Stimulated activated naive CD8-positive, alpha-beta T cell treated with anti-CD3 and anti-CD28 coated beads, Interleukin-15, Interleukin-2, amounts not matched to agents 100 ng/mL and 50 ng/mL, for 24 hours (primary cell): ENCODE measurements at regions not wholly inside any gene's neighbourhood (a gene's known extent, or its start where the extent isn't known, plus 50 kb on each side); places are given as distances from the start of the nearest gene placed in this dataset.

Source experiments
- H3K27ac Mint-ChIP-seq: one replicate; pipeline ENCODE4 v1.8.0; 2021; ENCODE audit warnings: mild to moderate bottlenecking, mixed read lengths
- H3K27me3 Mint-ChIP-seq: one replicate; pipeline ENCODE4 v1.8.0; 2021; ENCODE audit warnings: mixed read lengths
- H3K36me3 Mint-ChIP-seq: one replicate; pipeline ENCODE4 v1.8.0; 2021; ENCODE audit warnings: low read depth, mixed read lengths
- H3K4me1 Mint-ChIP-seq: one replicate; pipeline ENCODE4 v1.8.0; 2021; ENCODE audit warnings: low read depth, mixed read lengths
- H3K4me3 Mint-ChIP-seq: one replicate; pipeline ENCODE4 v1.8.0; 2021; ENCODE audit warnings: mild to moderate bottlenecking, mixed read lengths
- H3K9me3 Mint-ChIP-seq: one replicate; pipeline ENCODE4 v1.8.0; 2021; ENCODE audit warnings: mixed read lengths

DNA sequence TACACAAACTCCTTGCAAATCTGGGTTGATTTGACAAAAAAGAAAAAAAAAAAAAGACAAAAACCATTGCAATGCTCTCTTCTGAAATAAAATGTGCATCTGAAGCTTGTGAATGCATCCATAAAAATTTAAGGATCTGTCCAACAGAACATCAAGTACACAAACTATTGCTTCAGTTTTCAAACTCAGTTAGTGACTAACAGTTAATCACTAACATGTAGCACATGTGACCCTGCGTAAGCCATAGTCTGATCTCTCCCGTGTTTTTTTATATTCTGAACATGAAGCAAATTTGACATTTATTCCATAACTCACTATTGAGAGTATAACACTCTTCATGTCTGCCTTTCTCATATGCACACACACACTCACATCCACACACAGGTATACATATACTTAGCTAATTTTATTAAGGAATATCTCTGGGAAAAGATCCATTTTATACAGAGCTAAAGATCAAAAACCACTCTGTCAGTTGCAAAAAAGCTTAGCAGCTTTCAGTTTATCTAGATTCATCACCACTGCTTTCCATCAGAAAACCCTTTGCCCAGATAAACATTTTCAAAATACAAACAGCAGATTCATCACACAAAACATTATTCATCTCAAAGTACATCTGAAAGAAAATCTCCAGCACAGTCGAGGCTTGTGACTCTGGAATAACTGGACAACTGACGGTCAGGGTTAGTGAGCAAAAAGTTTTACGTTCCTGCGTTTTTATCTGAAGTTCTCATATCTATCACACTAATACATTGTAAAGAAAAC lies 1000.4 kb upstream of the ACVR2A start:
- Mint-ChIP-seq H3K4me3 (no peak overlapping the region), H3K27ac (no peak overlapping the region), H3K9me3 (no peaks in the 10 kb centered on the region), H3K36me3 (no peaks in the 10 kb centered on the region), H3K4me1 (no peaks in the 10 kb centered on the region), H3K27me3 (no peaks in the 10 kb centered on the region)

DNA sequence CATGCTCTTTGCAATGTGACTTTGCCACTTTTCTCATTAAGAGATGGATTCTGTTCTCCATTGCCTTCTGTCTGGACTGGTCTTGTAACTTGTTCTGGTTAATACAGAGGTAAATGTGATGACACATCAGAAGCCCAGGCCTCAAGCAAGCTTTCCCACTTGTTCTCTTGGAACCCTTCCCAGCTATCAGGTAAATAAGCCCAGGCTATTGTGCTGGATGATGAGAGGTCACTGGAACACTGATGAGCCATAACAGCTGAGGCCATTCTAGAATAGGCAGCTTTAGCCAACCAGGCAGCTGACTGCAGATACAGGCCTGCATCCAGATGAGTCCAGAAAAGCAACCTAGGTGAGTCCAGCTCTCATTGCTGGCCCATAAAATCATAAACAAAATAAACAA lies 1007.0 kb upstream of the ACVR2A start:
- Mint-ChIP-seq H3K4me1 (no peaks in the 10 kb centered on the region), H3K4me3 (no peak overlapping the region), H3K9me3 (no peaks in the 10 kb centered on the region), H3K27me3 (no peaks in the 10 kb centered on the region), H3K36me3 (no peaks in the 10 kb centered on the region), H3K27ac (no peak overlapping the region)

DNA sequence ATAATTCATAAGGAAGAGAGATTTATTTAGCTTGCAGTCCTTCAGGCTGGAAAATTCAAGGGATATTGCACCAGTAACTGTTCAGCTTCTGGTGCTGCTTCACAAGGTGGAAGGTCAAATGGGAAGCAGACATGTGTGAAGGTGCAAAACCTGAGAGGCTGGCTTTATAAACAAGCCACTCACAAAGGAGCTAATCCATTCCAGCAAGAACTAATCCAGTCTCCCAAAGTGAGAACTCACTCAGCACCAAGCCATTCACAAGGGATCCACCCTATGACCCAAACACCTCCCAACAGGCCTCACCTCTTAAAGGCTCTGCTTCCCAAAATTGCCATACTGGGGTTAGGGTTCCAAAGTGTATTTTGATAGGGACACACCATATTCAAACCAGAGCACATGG lies 1018.4 kb upstream of the ACVR2A start:
- no peak overlapping the region for H3K27ac Mint-ChIP-seq

DNA sequence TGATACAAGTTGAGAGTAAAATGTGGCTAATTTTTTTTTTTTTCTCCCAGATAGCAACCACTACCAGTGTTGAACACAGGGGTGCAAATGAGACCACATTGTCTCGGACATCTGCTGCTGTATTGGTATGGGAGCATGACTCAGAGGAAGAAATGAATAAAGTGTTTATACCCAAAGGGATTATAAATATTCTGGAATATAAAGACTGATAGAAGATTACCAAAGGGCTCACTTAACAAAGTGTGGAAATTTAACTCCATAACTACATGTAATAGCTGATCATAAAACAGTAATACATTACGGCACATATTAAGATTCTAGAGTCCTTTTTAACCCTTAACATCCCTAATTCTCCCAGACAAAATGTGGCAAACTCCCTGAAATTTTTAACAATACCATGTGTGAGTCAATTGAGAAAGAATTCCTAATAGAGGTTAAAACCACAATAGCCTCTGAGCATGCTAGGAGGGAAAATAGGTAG lies 1023.0 kb upstream of the ACVR2A start:
- no peak overlapping the region for H3K4me3 Mint-ChIP-seq
- no peaks in the 10 kb centered on the region for H3K9me3 Mint-ChIP-seq
- no peak overlapping the region for H3K27ac Mint-ChIP-seq
- H3K36me3 Mint-ChIP-seq: no peaks in the 10 kb centered on the region
- H3K4me1 Mint-ChIP-seq: no peaks in the 10 kb centered on the region
- H3K27me3 Mint-ChIP-seq: no peaks in the 10 kb centered on the region

More for the DNA sequence above, 1018.4 kb upstream of the ACVR2A start:
- Mint-ChIP-seq H3K4me1 (no peaks in the 10 kb centered on the region), H3K9me3 (no peaks in the 10 kb centered on the region), H3K27me3 (no peaks in the 10 kb centered on the region), H3K36me3 (no peaks in the 10 kb centered on the region), H3K4me3 (no peak overlapping the region)

DNA sequence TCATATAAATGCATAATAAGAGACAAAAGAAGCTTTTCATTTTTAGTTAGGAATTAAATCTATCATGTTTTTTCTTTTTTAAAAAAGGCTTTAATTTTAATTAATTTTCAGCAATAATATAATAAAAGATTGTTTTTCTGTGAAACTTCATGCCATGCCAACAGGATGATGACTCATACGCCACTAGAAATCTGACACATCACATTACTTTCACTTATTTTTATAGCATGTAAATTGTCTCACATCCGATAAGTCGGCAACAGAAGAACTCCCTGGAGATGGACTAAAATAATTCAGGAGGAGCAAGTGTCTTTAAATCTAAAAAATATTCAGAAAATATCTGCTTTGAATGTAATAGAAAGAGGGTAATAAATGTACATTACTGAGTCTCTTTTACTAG lies 1024.2 kb upstream of the ACVR2A start:
- no peaks in the 10 kb centered on the region for H3K36me3 Mint-ChIP-seq
- no peaks in the 10 kb centered on the region for H3K4me1 Mint-ChIP-seq
- H3K9me3 Mint-ChIP-seq: no peaks in the 10 kb centered on the region
- H3K27me3 Mint-ChIP-seq: no peaks in the 10 kb centered on the region
- no peak overlapping the region for H3K27ac Mint-ChIP-seq
- no peak overlapping the region for H3K4me3 Mint-ChIP-seq

DNA sequence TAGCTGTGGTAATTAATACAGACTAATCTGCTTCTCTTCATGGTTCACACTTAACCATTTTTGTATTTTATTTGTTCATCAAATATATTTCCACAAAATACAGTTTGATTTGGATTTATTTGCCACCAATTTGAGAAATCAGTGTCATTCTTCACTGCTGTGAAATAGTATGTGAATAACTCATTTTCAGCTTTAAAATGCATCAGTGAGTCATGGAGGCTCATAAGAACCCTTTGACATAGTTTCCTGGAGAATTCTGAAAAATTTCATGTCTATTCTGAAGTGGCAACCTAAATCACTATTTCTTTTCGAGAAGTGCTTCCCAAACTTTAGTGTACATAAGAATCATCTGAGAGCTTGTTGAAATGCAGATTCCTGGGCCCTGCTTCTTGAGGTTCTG lies 1026.7 kb upstream of the ACVR2A start:
- Mint-ChIP-seq H3K4me3 (no peak overlapping the region), H3K27ac (no peak overlapping the region), H3K4me1 (no peaks in the 10 kb centered on the region), H3K9me3 (no peaks in the 10 kb centered on the region), H3K27me3 (no peaks in the 10 kb centered on the region), H3K36me3 (no peaks in the 10 kb centered on the region)

DNA sequence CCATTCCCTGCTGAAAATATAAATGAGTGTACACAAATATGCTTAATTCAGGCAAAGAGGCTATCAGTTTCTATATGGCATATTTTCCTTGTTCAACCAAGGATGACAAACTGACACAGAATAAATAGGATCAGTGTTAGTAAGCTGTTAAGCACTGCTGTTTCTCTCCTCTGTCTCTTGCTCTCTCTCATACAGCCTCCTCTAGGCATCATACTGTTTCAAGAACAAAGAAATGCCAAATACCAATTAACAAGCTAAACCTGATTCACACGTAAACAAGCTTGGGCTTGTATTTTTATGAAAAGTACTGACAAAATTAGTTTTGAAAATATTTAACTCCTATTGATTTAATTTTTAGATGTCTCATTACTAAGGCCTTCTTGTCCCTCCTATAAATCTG lies 1027.2 kb upstream of the ACVR2A start:
- Mint-ChIP-seq H3K27me3 (no peaks in the 10 kb centered on the region), H3K9me3 (no peaks in the 10 kb centered on the region), H3K36me3 (no peaks in the 10 kb centered on the region), H3K4me1 (no peaks in the 10 kb centered on the region), H3K4me3 (no peak overlapping the region), H3K27ac (no peak overlapping the region)

DNA sequence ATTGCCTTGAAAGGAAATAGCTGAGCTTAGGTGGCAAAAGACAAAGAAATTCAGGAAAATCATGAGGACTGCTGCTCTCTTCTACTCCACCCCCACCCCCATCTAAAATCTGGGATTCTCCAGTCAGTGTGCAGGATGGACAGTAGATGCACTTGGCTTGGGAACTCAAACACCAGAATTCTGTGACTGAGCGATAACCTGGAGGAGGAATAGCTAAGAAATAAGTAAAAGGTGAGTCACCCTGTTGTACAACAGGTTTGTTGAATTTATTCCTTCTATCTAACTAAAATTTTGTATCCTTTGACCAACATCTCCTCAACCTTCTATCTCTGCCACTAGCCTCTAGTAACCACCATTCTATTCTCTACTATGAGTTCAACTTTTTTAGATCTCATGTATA lies 1029.9 kb upstream of the ACVR2A start:
- H3K36me3 Mint-ChIP-seq: no peaks in the 10 kb centered on the region
- H3K4me1 Mint-ChIP-seq: no peaks in the 10 kb centered on the region
- H3K27me3 Mint-ChIP-seq: no peaks in the 10 kb centered on the region
- peaks cover 10% of the 10 kb centered on the region for H3K9me3 Mint-ChIP-seq
- H3K27ac Mint-ChIP-seq: no peak overlapping the region
- H3K4me3 Mint-ChIP-seq: no peak overlapping the region

DNA sequence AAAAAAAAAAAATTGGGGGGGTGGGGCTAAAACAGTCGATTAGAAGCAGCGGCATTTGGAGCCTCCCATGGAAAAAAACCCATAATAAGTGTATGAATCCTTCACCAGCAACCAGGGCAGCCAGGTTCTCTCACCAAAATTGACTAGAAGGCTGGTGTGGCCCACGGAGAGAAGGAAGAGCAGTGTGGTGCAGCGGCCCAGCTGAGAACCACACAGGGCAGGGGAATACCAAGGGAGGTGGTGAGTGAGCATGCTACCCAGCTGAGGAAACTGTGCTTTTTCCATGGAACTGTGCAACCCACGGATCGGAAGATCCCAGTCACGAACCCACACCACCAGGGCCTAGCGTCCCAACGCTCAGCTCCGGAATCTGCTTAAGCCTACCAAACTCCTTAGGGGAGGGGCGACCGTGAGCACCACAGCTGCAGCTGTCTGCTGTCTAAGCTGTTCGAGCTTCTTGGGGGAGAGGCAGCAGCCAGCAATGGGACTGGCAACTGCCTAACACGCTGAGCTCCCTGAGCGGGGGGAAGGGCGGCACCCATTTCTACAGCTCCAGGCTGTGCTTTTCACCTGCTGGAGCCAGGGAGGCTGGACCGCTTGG lies 1037.2 kb upstream of the ACVR2A start:
- Mint-ChIP-seq H3K4me3 (no peak overlapping the region), H3K4me1 (no peaks in the 10 kb centered on the region), H3K36me3 (no peaks in the 10 kb centered on the region), H3K9me3 (peaks cover 15% of the 10 kb centered on the region), H3K27ac (no peak overlapping the region), H3K27me3 (no peaks in the 10 kb centered on the region)

DNA sequence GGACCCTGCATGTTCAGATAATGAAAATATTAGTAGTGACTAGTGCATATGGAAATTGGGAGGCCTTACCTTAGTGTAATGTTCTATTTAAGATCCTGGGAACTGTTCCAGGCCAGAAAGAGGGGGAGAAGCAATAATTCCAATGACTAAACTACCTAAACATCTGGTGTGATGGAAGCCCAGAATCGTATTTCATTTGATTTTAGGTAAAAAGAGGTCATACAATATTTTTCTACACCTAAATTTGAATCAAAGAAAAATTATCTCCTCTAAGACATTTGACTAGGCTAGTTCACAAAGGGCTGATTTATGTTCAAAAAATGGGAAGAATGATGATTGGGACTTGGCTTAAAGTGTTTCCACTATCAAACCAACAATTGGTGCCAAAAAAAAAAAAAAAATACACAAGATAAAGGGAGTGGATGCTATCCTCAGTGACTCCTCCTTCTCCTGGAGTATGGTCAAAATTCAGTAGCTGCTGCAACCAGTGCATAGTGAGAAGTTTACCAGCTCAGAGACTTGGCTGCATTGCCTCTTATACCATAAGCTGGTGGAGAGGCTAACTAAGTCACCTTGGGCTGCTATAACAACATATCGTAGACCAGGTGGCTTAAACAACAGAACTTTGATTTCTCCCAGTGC lies 1038.3 kb upstream of the ACVR2A start:
- Mint-ChIP-seq H3K4me3 (no peak overlapping the region), H3K4me1 (no peaks in the 10 kb centered on the region), H3K36me3 (no peaks in the 10 kb centered on the region), H3K27ac (no peak overlapping the region), H3K9me3 (peaks cover 9% of the 10 kb centered on the region), H3K27me3 (no peaks in the 10 kb centered on the region)

DNA sequence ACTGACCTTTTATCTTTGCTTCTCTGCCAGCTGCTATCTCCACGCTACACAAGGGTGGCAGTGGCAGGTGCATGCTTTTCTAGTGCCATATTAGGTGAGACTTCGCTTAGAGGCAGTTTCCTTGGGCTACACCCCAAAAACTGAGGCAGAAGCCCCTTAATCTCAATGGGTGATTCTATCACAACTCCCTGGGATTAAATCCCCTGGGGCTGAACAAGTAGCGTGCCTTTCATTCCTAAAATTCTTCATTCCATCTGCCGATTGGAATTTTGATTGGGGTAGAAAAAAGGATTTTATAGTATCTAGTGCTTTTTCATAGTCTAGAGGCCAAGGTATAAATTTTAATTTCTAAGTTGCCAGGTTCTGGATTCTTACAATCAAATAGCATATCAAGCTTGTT lies 1040.5 kb upstream of the ACVR2A start:
- H3K4me3 Mint-ChIP-seq: no peak overlapping the region
- no peaks in the 10 kb centered on the region for H3K4me1 Mint-ChIP-seq
- H3K9me3 Mint-ChIP-seq: peaks cover 4% of the 10 kb centered on the region
- H3K27me3 Mint-ChIP-seq: no peaks in the 10 kb centered on the region
- H3K36me3 Mint-ChIP-seq: no peaks in the 10 kb centered on the region
- no peak overlapping the region for H3K27ac Mint-ChIP-seq

DNA sequence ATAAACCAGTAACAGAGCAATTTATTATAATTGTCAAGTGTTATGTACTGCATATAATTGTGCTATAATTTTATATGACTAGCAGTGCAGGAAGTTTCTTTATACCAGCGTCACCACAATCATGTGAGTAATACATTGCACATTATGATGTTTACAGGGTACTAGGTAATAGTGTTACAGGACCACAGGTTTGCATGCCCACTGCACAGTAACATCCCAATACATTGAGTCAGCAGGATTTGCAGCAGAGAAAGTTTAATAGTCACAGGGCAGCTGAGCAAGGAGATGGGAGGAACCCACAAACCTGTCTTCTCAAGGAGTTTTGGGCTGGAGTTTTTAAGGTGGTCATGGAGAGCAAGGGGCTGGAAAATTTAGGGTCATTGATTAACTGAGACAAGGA lies 1042.9 kb upstream of the ACVR2A start:
- Mint-ChIP-seq H3K36me3 (no peaks in the 10 kb centered on the region), H3K27ac (no peak overlapping the region), H3K4me1 (no peaks in the 10 kb centered on the region), H3K4me3 (no peak overlapping the region), H3K27me3 (no peaks in the 10 kb centered on the region), H3K9me3 (peaks cover 4% of the 10 kb centered on the region)

DNA sequence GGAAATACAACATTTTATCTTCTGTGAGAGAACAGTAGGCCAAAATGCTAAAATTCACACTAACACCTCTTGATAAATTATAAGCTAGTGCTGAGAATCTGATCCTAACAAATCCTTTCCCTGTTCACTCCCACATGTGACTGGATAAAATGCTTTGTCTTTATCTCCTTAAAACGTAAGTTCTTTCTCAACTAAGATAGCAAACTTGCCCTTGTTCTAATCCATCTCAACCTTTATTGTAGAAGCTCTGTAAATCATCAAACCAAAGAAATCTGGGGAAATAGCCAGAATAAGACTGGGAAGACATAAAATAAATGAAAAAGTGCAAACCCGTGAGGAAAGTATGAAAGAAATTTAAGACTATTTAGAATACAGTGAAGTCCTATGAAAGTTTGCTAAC lies 1058.4 kb upstream of the ACVR2A start:
- Mint-ChIP-seq H3K27ac (no peak overlapping the region), H3K9me3 (peaks cover 16% of the 10 kb centered on the region), H3K27me3 (no peaks in the 10 kb centered on the region), H3K4me1 (no peaks in the 10 kb centered on the region), H3K36me3 (no peaks in the 10 kb centered on the region), H3K4me3 (no peak overlapping the region)

DNA sequence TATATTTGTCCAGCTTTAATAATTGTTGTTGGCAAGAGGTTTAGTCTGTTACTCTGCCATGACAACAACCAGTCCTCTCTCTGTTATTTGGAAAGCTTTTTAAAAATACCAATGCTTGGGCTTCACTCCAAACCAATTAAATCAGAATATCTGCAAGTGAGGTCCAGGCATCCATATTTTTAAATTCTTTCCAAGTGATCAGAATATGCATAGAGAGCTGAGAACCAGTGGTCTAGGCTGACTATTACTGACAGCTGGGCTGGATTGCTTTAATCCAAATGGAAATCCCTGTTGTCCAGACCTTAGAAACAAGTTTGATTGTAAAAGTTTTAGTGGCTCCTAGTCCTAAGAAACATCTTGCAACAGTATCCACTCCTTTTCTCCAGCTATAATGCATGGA lies 1059.7 kb upstream of the ACVR2A start:
- no peaks in the 10 kb centered on the region for H3K36me3 Mint-ChIP-seq
- no peak overlapping the region for H3K27ac Mint-ChIP-seq
- H3K4me3 Mint-ChIP-seq: no peak overlapping the region
- no peaks in the 10 kb centered on the region for H3K4me1 Mint-ChIP-seq
- no peaks in the 10 kb centered on the region for H3K27me3 Mint-ChIP-seq
- H3K9me3 Mint-ChIP-seq: peaks cover 20% of the 10 kb centered on the region

DNA sequence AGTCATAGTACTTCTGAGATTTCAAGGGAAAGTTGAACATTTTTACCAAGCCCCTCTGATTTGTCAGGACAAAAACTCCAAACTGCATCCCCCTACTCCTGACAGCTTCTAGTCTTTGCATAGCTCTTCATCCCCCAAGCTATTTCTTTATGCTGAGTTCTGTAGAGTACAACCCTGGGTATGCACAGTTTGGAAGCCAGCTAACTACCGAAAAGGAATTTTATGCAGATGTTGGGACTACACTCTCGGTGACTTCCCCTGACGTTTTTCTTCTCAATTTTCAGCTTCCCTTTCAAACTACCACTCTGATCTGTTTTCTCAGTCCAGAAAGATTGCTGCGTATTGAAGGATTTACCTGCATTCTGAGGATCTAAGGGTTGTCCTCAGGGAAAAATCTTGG lies 1060.2 kb upstream of the ACVR2A start:
- Mint-ChIP-seq H3K27ac (no peak overlapping the region), H3K27me3 (no peaks in the 10 kb centered on the region), H3K4me1 (no peaks in the 10 kb centered on the region), H3K36me3 (no peaks in the 10 kb centered on the region), H3K9me3 (peaks cover 17% of the 10 kb centered on the region), H3K4me3 (no peak overlapping the region)
